HCT116 (cell line): ENCODE measurements at regions not wholly inside any gene's neighbourhood (a gene's known extent, or its start where the extent isn't known, plus 50 kb on each side); places are given as distances from the start of the nearest gene placed in this dataset.

ENCODE experiments used
- ATAC-seq: fragments of 200-7000 bp; cut with Tn5 transposase; 2 replicates; pipeline ENCODE4 v1.9.1; 2020; ENCODE audit warnings: mild to moderate bottlenecking, moderate library complexity
- BruUV-seq: library from RNA; stranded (reverse); fragments of 400-500 nt; replicated peaks from 2 replicates; lab custom pipeline; 2021; lab: Mats Ljungman, UMichigan
- CTCF ChIA-PET: fragments of 300-600 bp; sonication (Branson Sonifier 250); formaldehyde crosslinking; loops from one replicate; lab custom pipeline; 2021; ENCODE audit warnings: antibody characterized with exemption; lab: Charles Lee
- POLR2A ChIA-PET: fragments of 300-600, 350-600 bp; sonication (Branson Sonifier 250); formaldehyde crosslinking; loops from one replicate; lab custom pipeline; 2021; ENCODE audit warnings: antibody characterized with exemption; lab: Charles Lee
- RAD21 ChIA-PET, 2 experiments: fragments of 300-600 bp; sonication (Branson Sonifier 250); formaldehyde crosslinking; loops; one replicate each; lab custom pipeline; 2023; ENCODE audit warnings: low total read pairs in 2 of 2; ENCODE audit not compliant: uncharacterized antibody in 2 of 2, unreplicated experiment in 2 of 2, low non-redundant PET in 1 of 2; lab: Charles Lee
- DNase-seq: peaks from one replicate; pipeline ENCODE4 v3.0.0-alpha.2; 2010; ENCODE audit warnings: low read depth, low spot score
- H2AFZ ChIP-seq: fragments of 200-600 bp; shearing (Covaris generic), sonication (generic); 2 replicates; pipeline ENCODE4 v1.6.1; 2017; ENCODE audit warnings: low read depth, mixed run types, mixed read lengths, antibody characterized with exemption, low read length; ENCODE audit not compliant: poor library complexity, severe bottlenecking
- H3K27ac ChIP-seq: 2 replicates; pipeline ENCODE4 v1.5.1; 2012; ENCODE audit warnings: low read depth, low read length
- H3K27me3 ChIP-seq: fragments of 200-600 bp; sonication (generic); 2 replicates; pipeline ENCODE4 v1.6.1; 2016; ENCODE audit warnings: mixed run types, low read length, mixed read lengths; ENCODE audit not compliant: insufficient read depth
- H3K36me3 ChIP-seq, 2 experiments: fragments of 200-500 bp in 1 of 2; fragments of 200-600 bp in 1 of 2; sonication (Bioruptor generic) in 1 of 2; sonication (generic) in 1 of 2; 2 replicates each; pipeline versions ENCODE4 v1.5.1 to v1.6.1; 2014 to 2016; ENCODE audit warnings: low read length in 2 of 2, inconsistent platforms in 1 of 2, mixed read lengths in 1 of 2, mixed run types in 1 of 2; ENCODE audit not compliant: insufficient read depth in 2 of 2, control insufficient read depth in 1 of 2
- H3K4me1 ChIP-seq, 2 experiments: fragments of 200-600 bp in 1 of 2; sonication (generic) in 1 of 2; 2 replicates each; pipeline versions ENCODE4 v1.5.1 to v1.6.1; 2012 to 2017; ENCODE audit warnings: low read length in 2 of 2, inconsistent platforms in 1 of 2, mild to moderate bottlenecking in 1 of 2, mixed read lengths in 1 of 2, mixed run types in 1 of 2, moderate library complexity in 1 of 2; ENCODE audit not compliant: insufficient read depth in 2 of 2, control insufficient read depth in 1 of 2
- H3K4me2 ChIP-seq: fragments of 200-600 bp; sonication (generic); 2 replicates; pipeline ENCODE4 v1.6.1; 2017; ENCODE audit warnings: mixed run types, low read length, mixed read lengths
- H3K4me3 ChIP-seq, 2 experiments: fragments of 200-600 bp in 1 of 2; sonication (generic) in 1 of 2; replicated peaks in 1 of 2; 2 replicates each; pipeline ENCODE4 v1.5.1; 2011 to 2016; ENCODE audit warnings: low read length in 2 of 2, control low read depth in 1 of 2, low read depth in 1 of 2, mild to moderate bottlenecking in 1 of 2, mixed read lengths in 1 of 2, mixed run types in 1 of 2
- H3K79me2 ChIP-seq: fragments of 200-600 bp; sonication (generic); 2 replicates; pipeline ENCODE4 v1.6.1; 2017; ENCODE audit warnings: mild to moderate bottlenecking, mixed run types, low read length, moderate library complexity, mixed read lengths; ENCODE audit not compliant: insufficient read depth
- H3K9ac ChIP-seq: fragments of 200-600 bp; sonication (generic); 2 replicates; pipeline ENCODE4 v1.6.1; 2016; ENCODE audit warnings: low read length, mixed read lengths
- H3K9me2 ChIP-seq: fragments of 200-600 bp; sonication (generic), shearing (Covaris generic); 2 replicates; pipeline ENCODE4 v1.6.1; 2017; ENCODE audit warnings: mixed run types, mild to moderate bottlenecking, moderate library complexity; ENCODE audit not compliant: insufficient read depth
- H3K9me3 ChIP-seq, 2 experiments: fragments of 200-500 bp in 1 of 2; fragments of 200-600 bp in 1 of 2; sonication (Bioruptor generic) in 1 of 2; sonication (generic) in 1 of 2; 2 replicates each; pipeline ENCODE4 v1.6.1; 2014 to 2017; ENCODE audit warnings: low read length in 2 of 2, mixed read lengths in 2 of 2, inconsistent platforms in 1 of 2, low read depth in 1 of 2, mild to moderate bottlenecking in 1 of 2, mixed run types in 1 of 2, moderate library complexity in 1 of 2; ENCODE audit not compliant: control insufficient read depth in 1 of 2, insufficient read depth in 1 of 2
- H4K20me1 ChIP-seq: fragments of 200-600 bp; sonication (generic), shearing (Covaris generic); 2 replicates; pipeline ENCODE4 v1.6.1; 2017; ENCODE audit warnings: mixed run types, mild to moderate bottlenecking, moderate library complexity; ENCODE audit not compliant: insufficient read depth
- ATF3 ChIP-seq: IDR thresholded peaks from 2 replicates; pipeline ENCODE4 v1.6.1; 2012
- CEBPB ChIP-seq: IDR thresholded peaks from 2 replicates; pipeline ENCODE4 v1.6.1; 2012; ENCODE audit warnings: low read depth
- CTCF ChIP-seq, 3 experiments: fragments of 200-600 bp in 1 of 3; sonication (generic) in 1 of 3; IDR thresholded peaks in 2 of 3; conservative IDR thresholded peaks in 1 of 3; 2 replicates each; pipeline ENCODE4 v1.5.1; 2012 to 2017; ENCODE audit warnings: low read depth in 2 of 3, low read length in 2 of 3, antibody characterized with exemption in 1 of 3, borderline replicate concordance in 1 of 3, control low read depth in 1 of 3, mild to moderate bottlenecking in 1 of 3, mixed read lengths in 1 of 3, mixed run types in 1 of 3, moderate library complexity in 1 of 3; ENCODE audit not compliant: insufficient read depth in 1 of 3
- EGR1 ChIP-seq: IDR thresholded peaks from 2 replicates; pipeline ENCODE4 v1.6.1; 2012; ENCODE audit warnings: low read depth
- ELF1 ChIP-seq: IDR thresholded peaks from 2 replicates; pipeline ENCODE4 v1.6.1; 2012; ENCODE audit warnings: low read depth, borderline replicate concordance
- EZH2 ChIP-seq: fragments of 200-600 bp; sonication (generic); IDR thresholded peaks from 2 replicates; pipeline ENCODE4 v1.6.1; 2017; ENCODE audit warnings: antibody characterized with exemption, mixed run types
- FOSL1 ChIP-seq: IDR thresholded peaks from 2 replicates; pipeline ENCODE4 v1.6.1; 2012; ENCODE audit warnings: low read depth
- MAX ChIP-seq: IDR thresholded peaks from 2 replicates; pipeline ENCODE4 v1.6.1; 2012
- POLR2A ChIP-seq: IDR thresholded peaks from 2 replicates; pipeline ENCODE4 v1.7.0; 2011; ENCODE audit warnings: borderline replicate concordance; ENCODE audit not compliant: insufficient read depth, insufficient read length; ENCODE audit errors: extremely low read depth
- RAD21 ChIP-seq: IDR thresholded peaks from 2 replicates; pipeline ENCODE4 v1.6.1; 2012; ENCODE audit warnings: low read depth, mild to moderate bottlenecking
- YY1 ChIP-seq: IDR thresholded peaks from 2 replicates; pipeline ENCODE4 v1.6.1; 2011; ENCODE audit warnings: low read length, low read depth, moderate library complexity, mild to moderate bottlenecking; ENCODE audit not compliant: insufficient replicate concordance; ENCODE audit errors: extremely low read depth
- ZBTB33 ChIP-seq: IDR thresholded peaks from 2 replicates; pipeline ENCODE4 v1.6.1; 2011; ENCODE audit warnings: mild to moderate bottlenecking, low read length, moderate library complexity; ENCODE audit not compliant: insufficient replicate concordance; ENCODE audit errors: extremely low read depth
- ZFX ChIP-seq: fragments of 450-650 bp; IDR thresholded peaks from 2 replicates; pipeline ENCODE4 v1.6.1; 2017
- intact Hi-C: fragments of 100-400 bp; cut with micrococcal nuclease; formaldehyde crosslinking; loops from 2 replicates; pipeline ENCODE4 v1.10.0; 2022

- Histone ChIP-seq H3K27ac (no peak overlapping the region), H3K4me3 (no peak overlapping the region), H3K79me2 (no peaks in the 10 kb centered on the region), H3K36me3 (no peaks in the 10 kb centered on the region), H3K4me1 (no peaks in the 10 kb centered on the region), H3K9me2 (no peaks in the 10 kb centered on the region), H3K27me3 (no peaks in the 10 kb centered on the region), H3K9me3 (peaks cover 7 to 13% of the 10 kb centered on the region in 2 experiments; a peak in 3 of 4 replicates), H4K20me1 (no peaks in the 10 kb centered on the region), H2AFZ (no peak overlapping the region), H3K4me2 (no peak overlapping the region), H3K9ac (no peak overlapping the region)
- DNase-seq (no peak), ATAC-seq (no peak)
- ChIA-PET POLR2A (no interaction called here), RAD21 (no interaction called here), CTCF (no interaction called here)
- BruUV-seq: no TSS peak
- no peak for TF ChIP-seq MAX
- no peak for TF ChIP-seq ELF1
- TF ChIP-seq YY1: no peak
- TF ChIP-seq FOSL1: no peak
- no peak for TF ChIP-seq ATF3
- no peak for TF ChIP-seq ZBTB33
- TF ChIP-seq RAD21: no peak
- TF ChIP-seq CTCF (IDR thresholded peaks at IDR 0.05 in 2 of 3, conservative IDR thresholded peaks at IDR 0.05 in 1 of 3; ENCODE audit: borderline replicate concordance in 1 of 3, insufficient read depth in 1 of 3, low read depth in 2 of 3, low read length in 2 of 3): no peak
- no peak for TF ChIP-seq ZFX
- no peak for TF ChIP-seq CEBPB
- TF ChIP-seq EGR1: no peak
- no peak for TF ChIP-seq EZH2
- TF ChIP-seq POLR2A: no peak
- intact Hi-C loops: no loop called here
Measured at GRCh38 chr13:56615572-56615971, 525.1 kb upstream of the PRR20A start.
